Stimulated activated CD8-positive, alpha-beta memory T cell treated with anti-CD3 and anti-CD28 coated beads, Interleukin-7, amount 100 ng/mL, for 48 hours (primary cell): ENCODE measurements at regions not wholly inside any gene's neighbourhood (a gene's known extent, or its start where the extent isn't known, plus 50 kb on each side); places are given as distances from the start of the nearest gene placed in this dataset.
"Not testable (repeated sequence)": the region's sequence is repeated elsewhere in the genome, so short reads cannot be mapped to it uniquely, and the experiment has no call there.

Experiments used
- DNase-seq, 2 donors: peaks; one replicate each; pipeline ENCODE4 v3.0.0-alpha.2; 2020; ENCODE audit warnings: low read depth in 1 of 2; ENCODE audit errors: extremely low read depth in 1 of 2

DNA sequence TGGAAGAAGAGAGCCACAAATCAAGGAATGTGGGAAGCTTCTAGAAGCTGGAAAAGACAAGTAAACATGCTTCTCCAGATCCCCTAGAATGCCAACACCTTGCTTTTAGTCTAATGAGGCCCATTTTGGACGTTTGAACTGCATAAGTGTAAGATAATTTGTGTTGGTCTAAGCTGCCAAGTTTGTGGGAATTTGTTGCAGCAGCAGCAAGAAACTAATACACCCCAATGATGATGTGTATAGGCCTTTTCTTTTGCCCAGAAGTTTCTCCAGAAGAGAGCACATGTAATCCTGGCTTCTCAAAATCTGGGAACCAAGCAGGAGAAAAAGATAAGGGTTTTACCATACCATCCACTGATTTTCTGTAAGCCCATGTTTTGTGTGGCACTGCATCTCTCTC, 96.1 kb upstream of the DPT start:
- no peak for DNase-seq

DNA sequence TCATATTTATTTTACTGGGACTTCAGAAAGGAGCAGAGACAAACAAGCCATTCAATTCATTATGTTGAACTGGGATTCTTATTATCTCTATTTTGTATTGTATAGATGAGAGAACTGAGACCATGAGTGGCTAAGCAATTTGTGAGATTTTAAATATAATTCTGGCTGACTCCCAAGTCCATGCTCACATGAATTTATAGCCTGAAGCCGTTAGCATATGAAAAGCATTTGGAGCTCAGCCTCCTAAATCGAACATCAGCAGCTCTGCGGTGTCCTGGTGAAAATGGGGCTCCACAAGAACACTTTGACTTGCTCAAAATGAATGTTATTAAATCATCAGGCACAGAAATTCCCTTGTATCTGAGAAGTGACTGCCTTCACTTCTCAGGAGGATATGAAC, 96.8 kb upstream of the DPT start:
- DNase-seq: no peak

GRCh38 chr1:168826269-168826668, 97.3 kb upstream of the DPT start:
- DNase-seq: no peak

DNA sequence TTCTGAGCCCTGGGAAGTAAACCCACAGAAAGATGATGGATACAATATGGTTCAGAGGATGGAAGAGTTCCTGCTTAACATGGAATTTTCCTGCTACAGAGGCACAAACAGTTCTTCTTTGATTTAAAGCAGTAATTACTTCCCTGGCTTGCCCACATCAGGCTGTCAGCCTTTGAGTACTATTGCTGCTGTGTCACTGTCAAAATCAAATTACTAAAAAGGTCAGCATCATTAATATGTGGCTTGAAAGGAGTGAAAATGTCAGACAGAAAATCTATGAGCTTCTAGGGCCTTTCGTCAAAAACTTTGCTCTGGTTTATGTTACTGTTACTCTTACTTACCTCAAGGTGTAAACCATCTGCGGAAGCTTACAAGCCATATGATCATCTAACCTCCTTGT, 98.6 kb upstream of the DPT start:
- no peak for DNase-seq

GRCh38 chr1:168829876-168830275, 100.9 kb upstream of the DPT start:
- DNase-seq: no peak

GRCh38 chr1:168830562-168830961, 101.6 kb upstream of the DPT start:
- DNase-seq: no peak

DNA sequence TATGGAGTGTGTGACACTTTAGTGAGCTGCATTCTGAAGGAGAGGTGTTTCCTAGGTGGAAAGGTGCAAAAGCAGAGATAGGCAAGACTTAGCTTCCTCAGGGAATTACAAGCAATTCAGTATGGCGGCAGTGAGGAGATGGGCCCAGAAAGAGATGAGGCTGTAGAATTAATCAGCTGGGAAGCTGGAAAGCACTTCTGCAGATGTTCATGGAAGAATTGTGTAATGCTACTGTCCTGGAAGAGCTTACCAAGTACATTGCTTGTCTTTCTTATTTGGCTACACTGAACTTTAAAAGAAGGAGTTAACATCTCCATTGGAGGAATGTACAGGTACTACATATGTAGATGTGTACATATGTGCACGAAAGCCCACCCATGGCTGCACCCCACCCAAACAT, 103.7 kb upstream of the DPT start:
- DNase-seq: no peak

DNA sequence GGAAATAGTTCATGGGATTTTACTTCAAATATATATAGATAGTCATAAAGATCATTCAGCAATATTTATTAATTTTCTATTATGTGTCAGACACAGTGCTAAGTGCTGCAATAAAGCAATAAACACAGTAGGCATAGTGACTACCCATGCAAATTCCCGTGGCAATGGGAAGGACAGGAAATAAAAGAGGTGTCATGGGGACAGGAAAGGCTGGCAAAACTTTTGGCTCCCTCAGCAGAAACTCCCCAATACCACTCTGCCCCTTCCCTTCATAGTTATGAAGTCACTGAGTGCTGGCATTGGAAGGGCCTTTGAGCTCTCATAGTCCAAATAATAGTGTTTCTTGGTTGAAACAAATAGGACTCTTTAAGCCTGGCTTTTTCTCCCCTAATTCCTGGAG, 104.4 kb upstream of the DPT start:
- DNase-seq: no peak

DNA sequence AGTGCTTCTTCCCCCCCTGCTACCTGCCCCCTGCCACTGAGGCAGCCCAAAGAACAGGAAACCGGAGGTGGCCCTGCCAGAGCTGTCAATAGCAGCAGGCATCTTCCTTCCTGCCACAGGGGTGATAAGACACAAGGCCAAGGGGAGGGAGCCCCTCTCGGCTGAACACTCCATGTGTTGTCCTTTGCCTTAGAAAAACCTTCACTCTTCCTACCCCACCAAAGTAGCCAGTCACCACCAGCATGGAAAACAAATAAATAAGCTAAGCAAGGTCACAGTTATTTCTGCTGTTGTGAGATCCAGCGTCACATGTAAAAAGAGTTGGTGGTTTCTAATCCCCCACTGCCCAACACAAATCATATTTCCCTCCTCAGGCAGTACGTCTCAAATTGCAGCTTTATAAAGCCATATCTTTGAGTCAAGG, 104.8 kb upstream of the DPT start:
- no peak for DNase-seq

- DNase-seq: no peak
Observed at GRCh38 chr1:168834225-168834872, 105.3 kb upstream of the DPT start.

DNA sequence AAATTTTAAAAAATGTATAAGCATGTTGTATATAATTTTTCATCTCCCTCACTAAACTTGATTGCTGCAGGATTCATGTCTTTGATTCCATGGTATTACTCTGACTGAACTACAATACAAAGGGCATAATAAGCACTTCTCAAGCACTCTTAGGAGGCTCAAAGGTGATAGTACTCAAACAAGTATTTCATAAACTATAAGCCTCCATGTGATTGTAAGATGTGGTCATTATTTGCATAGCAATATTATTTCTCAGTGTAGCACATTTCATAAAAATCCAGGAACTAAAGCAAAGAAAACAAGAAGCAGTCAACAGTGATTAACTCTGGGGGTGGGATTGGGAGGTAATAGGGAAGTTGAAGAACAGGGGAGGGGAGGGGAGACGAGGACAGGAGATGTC, 106.2 kb upstream of the DPT start:
- no peak for DNase-seq

GRCh38 chr1:168835791-168836190, 106.8 kb upstream of the DPT start:
- no peak for DNase-seq

DNA sequence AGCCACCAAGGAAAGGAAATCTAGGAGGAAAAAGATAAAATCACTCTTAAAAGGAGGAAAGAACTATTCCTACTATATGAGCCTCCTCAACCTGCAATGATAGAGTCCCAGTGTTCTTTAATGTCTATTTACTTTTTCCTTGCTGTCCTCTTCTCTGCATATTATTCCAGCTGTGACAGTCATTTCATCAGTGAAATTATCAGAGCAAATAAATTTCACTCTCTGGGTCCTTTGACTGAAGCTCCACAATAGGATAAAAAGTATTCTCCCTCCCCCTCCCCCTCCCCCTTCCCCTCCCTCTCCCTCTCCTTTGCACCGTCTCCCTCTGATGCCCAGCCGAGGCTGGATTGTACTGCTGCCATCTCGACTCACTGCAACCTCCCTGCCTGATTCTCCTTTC, 107.5 kb upstream of the DPT start:
- DNase-seq: no peak

GRCh38 chr1:168837230-168837629, 108.2 kb upstream of the DPT start:
- not testable (repeated sequence) for DNase-seq

DNA sequence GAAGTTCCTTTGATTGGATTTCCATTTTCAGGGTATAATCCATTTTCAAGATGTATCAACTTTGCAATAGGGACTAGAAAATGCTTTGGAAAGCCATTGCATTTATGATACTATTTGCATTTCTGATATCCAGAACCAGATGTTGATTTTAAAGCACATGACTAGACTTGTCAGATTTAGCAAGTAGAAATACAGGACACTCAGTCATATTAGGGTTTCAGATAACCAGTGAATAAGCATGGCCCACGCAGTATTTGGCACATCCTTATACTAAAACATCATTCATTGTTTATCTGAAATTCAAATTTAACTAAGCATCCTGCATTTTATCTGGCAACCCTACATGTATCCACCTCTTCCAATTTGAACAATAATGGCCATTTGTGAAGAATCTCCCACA, 113.3 kb upstream of the DPT start:
- no peak for DNase-seq

DNA sequence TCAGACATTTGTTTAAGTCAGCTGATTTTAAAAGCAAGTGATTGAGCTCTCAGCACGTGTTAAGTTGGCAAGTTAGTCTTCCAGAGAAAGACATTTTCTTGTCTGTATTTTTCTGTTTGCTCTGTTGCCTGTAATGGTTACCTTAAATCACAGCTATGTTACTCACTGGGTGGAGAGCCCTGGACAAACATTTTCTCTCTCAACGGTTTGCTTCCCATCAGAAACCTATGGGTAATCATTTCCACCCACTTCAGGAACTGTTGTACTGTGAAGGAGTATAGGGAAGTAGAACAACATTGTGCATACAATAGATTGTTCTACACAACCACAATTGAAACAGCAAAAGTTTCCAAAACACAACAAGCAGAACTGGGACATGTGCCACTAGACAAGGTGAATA, 113.9 kb upstream of the DPT start:
- DNase-seq: no peak

DNA sequence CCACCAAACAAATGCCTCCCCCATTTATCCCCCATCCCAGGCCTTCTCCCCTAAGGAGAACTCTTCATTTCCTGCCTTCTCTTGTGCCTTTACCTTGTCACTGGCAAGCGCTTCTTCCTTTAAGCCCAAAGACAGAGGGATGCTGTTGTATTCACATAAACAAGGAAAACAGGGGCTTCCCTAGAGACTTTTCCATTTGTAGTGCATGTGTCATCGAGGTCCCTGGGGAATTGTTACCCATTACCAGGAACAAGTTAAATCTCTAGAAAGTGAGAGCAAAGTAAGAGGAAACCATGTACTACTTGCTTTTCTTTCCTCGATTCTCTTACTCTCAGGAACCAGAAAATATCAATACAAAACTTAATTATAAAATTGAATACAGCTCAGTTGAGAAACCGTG, 114.4 kb upstream of the DPT start:
- DNase-seq: no peak

GRCh38 chr1:168843950-168844349, 114.9 kb upstream of the DPT start:
- DNase-seq: no peak

GRCh38 chr1:168845140-168845539, 116.1 kb upstream of the DPT start:
- no peak for DNase-seq

DNA sequence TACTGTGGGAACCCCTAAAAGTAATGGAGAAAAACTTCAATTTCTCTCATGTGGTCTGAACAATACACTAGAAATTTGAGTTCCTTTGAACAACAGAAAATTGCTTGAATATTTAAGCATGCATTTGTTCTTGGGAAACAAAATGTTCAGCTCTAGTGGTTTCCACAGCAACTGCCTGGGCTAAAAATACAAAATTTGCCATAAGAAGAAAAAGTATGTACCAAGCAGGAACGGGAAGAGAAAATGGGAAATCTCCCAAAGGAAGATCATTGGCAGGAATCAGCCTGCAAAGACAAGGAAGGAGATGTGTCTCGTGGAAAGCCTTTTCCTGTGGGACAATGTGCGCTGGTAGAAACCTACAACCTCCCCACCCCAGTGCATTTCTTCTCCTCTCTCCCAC, 119.0 kb upstream of the DPT start:
- DNase-seq: no peak

DNA sequence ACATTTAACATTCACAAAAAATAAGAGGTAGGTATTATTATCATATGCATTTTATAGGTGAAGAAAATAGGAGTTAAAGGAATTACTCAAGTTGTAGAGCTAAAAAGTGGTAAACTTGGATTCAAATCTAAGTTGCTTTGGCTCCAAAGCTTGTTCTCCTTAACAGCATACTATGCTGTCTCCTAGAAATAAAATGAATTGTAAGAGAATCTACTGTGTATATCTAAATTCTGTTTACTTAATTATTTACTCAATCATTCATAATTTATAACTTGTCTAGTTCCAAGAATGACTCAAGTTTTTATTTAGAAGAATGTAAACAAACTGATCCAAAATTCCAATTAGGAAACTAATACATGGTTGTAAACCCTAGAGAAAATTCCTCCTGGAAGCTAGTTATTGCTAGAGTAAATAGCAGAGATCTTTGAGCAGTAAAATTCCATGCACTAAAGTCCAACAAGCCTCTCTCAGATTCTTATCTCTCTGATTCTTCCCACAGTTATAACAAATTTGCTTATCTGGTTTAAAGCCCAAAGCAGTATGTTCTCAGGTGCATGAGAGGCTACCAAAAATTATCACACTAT, 132.5 kb upstream of the DPT start:
- no peak for DNase-seq

DNA sequence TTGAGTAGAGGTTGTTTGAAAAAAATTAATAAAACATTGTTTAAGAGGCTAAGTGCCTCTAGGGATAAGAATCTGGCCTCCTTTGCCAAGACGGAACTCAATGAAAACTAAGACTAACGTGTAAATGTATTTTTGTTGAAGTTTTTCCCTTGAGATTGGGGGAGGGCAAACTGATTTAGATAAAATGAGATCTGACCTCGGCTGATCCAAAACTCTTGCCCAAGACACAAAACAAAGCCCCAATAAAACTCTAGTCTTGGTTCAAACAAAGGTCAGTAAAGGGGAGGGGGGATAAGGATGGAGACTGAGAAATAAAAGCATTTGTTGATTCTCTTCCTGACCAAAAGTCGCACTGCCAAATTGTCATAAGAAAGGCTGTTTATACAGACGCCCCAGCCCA, 134.8 kb upstream of the DPT start:
- DNase-seq: no peak

GRCh38 chr1:168864266-168864665, 135.3 kb upstream of the DPT start:
- DNase-seq: no peak
